CD4-positive, alpha-beta T cell treated with Interleukin-4 for 1 hour (primary cell): ENCODE measurements at regions not wholly inside any gene's neighbourhood (a gene's known extent, or its start where the extent isn't known, plus 50 kb on each side); places are given as distances from the start of the nearest gene placed in this dataset.
A peak's percentile ranks its signal among the peaks of the same experiment; 100 is the strongest.
"Not testable (repeated sequence)": the region's sequence is repeated elsewhere in the genome, so short reads cannot be mapped to it uniquely, and the experiment has no call there.

ENCODE experiments used
- DNase-seq, 2 donors: peaks; one replicate each; pipeline ENCODE4 v3.0.0-alpha.2; 2020 to 2022

DNA sequence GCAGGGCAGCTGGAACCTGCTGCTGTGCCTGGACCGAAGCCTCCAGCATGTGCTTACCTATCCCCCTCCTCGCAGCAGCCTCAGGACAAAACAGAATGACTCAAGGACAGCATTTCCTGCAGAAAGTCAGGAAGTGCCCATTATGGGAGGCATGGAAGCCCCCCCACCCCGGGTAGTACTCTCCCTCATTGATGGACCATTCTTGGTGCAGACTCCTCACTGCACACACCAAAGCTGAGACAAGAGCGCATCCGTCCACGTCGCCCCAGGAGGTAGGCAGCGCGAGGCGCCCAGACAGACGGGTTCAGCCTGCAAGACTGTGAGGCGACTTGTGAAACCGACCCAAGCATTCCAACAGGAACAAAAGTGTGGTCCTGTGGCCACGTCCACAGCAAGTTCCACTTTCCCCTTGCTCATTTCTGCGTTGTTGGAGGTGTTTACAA lies 243.9 kb upstream of the ATXN7L3B start:
- no peak for DNase-seq

DNA sequence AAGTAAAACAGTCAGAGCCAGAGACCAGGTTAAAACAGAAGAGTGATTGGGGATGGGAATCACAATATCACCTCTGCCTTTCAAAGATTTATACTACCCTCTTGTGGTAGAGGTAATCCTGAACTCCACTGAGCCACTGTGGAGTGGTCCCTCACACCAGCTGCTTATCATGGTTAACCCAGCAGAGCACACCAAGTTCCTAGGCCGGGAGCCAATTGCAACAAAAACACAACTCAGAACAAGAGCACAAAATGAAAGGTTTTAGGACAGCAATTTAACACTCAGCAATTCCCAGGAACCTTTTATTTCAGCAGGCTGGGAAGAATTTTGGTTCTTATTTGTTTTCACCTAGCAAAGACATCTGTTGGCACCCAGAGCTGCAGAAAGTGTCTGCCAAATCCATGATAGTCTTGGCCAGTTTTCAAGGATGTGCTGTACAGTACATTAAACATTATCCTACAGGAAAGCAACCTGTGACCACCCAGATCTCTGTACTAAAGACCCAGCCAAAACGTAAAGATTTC lies 220.5 kb upstream of the ATXN7L3B start:
- DNase-seq, result no peak

DNA sequence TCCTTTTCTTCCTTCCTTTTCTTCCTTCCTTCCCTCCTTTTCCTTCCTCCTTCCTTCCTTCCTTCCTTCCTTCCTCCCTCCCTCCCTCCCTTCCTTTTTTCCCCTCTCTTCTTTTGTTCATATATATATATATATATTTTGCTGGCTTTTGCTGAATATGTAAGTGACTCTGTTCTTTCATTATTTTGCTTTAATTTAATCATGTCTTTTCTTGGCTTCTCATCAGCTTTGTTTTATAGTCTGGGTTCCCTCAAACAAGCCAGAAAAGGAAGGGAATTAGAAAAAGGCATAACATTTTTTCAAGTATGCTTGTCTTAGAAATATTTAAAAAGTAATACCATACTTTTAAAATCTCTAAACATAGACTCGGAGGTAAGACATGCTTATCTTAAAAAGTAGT lies 219.9 kb upstream of the ATXN7L3B start:
- DNase-seq, result no peak

DNA sequence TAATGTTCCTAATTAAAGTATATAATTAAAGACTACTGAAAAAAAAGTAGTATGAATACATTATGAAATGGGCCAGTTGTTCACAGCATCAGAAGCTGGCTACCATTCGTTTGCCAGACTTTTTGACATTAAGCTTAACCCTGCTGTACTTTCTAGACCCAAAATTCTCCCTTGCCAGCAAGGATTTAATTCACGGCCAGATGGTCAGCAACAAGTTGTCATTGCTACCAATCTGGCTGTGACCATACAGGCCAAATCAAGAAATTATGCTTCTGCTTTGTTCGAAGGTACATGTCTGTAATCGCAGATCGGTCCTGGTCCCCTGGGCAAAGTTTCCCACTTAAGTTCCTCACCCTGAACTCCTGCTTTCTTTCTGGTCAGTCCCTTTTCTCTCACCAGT lies 217.7 kb upstream of the ATXN7L3B start:
- DNase-seq, result no peak

DNA sequence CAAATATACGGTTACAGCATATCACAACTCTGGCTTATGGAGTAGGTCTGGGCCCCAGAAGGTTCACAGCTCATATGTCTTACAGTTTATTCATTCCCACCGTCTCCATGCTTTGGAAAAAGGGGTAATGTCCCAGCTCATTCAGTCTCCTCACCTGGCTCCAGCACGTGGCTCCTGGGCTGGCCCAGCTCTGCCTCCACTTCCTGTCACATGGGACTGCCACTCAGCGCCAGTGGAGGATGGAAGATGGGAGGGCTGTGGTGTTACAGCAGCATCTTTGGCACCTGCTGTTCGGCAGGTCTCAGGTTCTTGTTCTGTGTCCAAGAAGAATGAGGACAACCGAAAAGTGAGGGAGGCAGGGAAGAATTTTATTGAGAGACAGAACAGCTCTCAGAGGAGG lies 216.3 kb upstream of the ATXN7L3B start:
- DNase-seq, result no peak

DNA sequence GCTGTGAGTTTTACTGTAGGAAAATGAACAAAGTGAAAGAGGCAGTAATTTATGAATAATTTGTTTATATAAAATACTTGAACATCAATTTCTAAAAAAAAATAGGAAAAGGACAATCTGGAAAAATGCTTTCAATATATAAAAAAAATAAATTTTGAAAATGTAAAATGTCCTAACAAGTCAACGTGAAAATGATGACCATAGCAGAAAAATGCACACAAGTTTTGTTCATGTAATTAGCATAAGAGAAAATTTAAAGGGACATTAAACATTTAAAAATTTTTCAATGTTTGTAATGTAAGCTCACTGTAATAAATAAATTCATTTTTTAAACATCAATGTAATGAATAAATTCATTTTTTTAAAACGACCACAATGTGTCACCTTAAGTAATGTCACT lies 214.8 kb upstream of the ATXN7L3B start:
- DNase-seq, result no peak

DNA sequence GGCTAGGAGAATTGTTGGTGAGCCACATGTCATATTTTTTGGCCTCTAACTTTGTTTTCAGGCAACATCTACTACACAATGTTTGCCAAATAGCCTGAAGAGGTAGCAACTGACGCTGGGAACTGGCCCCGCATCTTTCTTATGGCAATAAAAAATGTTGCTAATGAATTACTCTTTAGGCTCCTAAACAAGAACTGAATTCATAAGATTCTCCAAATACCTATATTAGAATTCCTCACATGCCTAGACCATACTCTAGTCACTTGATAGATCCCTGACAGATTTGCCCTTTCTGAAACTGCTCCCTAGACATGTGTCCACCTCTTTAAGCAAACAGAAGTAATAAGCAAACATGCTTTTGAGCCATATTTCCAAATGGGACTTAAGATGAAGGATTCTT lies 209.0 kb upstream of the ATXN7L3B start:
- no peak for DNase-seq

DNA sequence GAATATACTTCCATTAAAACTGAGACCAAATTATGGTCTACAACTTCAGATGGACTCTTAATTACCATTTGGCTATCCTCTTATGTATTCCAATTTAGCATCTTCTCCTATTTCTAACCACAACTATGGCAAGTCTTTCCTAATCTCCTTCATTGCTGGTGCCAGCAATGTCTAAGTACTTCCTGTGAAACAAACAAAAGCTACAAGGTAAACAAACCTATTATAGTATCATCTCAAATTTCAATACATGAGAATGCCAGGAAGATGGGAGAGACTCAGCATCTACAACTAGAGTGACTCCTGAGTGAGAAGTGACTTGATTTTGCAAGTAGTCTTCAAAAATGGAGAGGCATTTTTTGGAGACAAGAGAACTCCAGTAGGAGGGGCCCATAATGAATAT lies 202.9 kb upstream of the ATXN7L3B start:
- DNase-seq, result no peak

DNA sequence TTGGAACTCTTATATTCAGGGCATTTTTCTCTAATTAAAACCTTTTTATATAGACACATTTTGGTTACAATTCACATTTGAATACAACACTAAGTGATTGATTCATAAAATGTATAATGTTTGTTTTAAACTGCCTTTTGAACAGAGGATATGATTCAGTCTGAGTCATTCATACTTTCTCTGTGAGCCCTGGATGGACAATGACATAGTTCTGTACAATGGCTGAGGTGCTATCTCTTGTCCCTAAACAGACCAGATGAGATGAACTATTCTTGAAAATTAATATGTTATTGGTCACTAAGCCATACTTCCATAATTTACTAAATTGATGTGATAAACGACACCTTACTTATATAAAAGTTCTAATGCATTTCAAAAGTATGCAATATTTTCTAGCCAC lies 199.7 kb upstream of the ATXN7L3B start:
- DNase-seq, result no peak

DNA sequence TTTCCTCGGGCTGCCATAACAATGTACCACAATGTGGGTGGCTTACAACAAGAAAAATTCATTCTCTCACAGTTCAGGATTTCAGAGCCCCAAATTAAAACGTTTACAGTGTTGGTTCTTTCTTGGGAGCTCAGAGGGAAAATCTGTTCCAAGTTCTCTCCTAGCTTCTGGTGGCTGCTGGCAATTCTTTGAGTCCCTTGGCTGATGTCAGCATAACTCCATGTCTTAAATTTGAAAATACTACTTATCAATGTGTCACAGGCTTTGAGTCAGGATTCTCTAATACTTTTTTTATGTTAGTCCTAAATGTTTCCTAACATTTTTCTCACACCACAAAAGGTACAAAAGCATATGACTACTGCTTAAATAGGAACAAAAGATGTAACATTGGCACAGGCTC lies 198.4 kb upstream of the ATXN7L3B start:
- DNase-seq, result no peak

DNA sequence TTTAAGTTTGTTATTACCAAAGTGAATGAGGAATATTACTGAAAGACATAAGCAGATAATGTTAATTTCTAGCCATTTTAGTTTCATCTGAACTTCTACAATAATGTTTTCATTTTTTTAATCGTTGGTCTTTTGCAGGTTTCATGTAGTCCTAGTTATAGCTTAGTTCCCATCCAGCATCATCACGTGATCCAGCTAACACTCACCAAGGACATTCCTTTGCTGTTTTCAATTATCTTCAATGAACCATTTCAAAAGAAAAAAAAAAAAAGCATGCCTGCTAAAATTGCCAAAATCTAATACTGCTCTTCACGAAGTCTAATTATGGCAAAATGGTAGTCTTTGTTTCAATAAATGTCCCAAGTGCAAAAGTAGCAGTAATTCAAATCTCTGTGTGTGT lies 187.7 kb upstream of the ATXN7L3B start:
- no peak for DNase-seq

DNA sequence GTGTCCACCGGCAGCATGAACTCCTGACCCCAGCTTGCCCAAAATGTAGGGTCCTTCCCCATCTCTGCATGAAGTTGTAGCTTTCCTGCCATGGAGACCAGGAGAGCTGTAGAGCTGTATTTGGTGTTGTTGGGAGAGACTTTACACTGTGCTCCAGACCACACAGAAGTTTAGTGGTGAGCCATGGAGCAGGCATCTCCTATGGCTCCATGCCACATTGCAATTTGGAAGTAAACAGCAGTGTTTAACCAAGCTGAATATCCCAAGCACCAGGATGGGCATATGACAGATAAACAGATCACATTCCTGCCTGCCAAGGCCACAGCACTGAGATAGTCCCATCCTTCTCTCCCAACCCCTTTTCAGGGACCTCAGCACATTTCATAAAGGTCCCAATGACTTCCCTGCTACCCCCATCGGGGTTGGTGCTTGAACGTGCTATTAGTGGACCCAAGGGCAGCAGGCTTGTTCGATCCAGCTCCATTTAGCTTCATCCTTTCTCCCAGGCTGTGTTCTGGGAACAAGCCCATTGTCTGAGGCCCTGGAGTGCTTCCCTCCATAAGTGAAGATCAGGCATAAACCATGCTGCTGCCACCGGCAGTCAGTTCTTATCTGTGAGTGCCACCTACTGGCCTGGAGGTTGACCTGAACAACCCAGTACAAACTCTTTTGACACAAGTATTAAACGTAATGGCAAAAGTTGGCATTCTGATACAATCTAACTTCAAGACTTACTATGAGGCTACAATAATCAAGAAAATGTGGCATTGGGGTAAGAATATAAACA lies 172.3 kb upstream of the ATXN7L3B start:
- DNase-seq, result no peak

DNA sequence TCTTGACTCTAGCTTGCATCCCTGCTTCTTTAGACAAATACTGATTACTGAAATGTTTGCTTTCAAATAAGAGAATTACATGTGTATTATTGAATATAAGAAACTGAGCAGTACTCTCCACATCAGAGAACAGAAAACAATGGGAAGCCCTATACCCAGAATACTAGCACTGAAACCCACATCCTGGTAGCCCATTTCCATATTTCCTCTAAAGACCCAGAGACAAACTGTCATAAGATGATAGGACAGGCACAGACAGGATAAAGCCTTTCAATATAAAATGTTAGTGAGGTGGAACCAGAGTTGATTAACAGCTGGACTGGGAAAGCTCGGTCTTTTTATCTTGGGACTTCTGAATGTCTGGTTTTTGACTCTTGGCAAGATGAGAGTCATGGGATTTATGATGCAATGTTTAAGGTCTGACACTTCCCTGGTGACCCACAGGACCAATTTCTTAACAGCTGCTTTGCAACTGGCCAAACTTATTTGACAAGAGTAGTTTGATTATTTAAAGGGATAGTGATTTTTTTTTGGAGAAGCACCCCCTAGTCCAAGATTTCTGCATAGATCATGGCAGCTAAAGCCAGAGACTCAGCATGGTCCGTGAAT lies 166.9 kb upstream of the ATXN7L3B start:
- no peak for DNase-seq

DNA sequence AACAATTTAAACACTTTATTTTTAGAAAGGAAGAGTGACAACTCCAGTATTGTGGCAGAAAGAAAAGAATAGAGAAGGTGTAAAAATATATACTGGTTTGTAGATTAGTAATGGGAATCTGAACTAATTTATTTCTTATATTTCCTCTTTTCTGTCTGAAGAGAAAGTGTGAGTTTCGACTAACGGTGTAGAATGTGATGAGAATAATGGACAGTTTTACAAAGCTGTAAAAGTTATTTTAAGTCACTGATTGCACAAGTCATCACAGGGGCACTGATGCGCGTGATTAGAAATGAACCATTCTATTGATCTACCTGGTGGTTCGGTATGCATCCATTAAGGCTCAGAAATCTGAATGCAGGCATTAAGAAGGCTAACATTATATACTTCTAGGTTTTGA lies 158.5 kb upstream of the ATXN7L3B start:
- no peak for DNase-seq

DNA sequence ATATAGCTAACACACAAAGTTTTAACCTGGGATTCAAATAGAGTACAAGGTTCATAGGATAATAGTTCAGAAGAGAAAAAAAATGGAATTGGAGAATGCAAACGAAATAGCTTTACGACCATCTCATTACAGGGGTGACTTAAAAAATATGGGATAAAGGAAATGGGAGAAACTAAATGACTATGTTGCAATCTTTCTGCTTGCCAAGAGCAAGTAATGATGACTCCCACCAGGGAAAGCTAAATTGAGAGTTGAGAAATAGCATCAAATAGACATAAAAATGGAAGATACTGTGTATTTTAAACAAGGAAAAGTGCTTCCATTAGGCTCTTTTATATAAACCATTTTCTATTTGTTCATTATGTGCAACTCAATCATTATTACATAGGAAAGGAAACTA lies 155.7 kb upstream of the ATXN7L3B start:
- DNase-seq, result no peak

DNA sequence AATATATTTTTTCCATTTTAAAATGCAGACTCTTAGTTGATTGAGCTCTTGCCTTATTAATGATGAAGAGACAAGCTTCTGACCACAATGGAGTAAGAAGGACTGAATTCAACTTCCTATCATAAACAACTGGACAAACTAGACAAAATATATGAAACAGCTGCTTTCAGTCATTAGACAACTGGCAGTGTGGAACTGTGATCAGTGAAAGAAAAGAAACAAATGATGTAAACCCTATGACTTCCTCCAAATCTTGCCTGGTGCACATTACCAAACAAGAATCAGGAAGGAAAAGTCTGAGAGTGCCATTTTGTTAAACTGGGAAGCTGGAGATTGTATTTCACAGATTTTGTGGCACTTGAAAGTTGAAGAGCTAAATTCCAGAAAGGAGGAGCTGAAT lies 154.7 kb upstream of the ATXN7L3B start:
- no peak for DNase-seq

DNA sequence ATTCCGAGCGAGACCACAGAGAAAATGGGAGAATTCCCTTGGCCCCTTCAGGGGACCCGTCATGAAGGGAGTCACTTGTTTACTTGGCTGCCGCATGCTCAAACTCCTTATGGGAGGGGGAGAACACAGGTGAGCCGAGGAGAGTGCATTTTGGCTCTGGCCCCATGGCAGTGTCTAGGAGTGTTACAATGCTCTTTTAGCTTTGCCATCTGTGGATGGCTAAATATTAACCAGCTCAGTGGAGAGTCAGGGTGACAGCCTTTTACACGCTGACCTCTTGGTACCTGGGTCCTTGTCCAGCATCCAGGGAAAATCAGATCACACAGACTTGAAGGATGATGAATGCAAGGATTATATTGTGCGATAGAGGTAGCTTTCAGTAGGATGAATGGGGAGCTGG lies 146.4 kb upstream of the ATXN7L3B start:
- no peak for DNase-seq

DNA sequence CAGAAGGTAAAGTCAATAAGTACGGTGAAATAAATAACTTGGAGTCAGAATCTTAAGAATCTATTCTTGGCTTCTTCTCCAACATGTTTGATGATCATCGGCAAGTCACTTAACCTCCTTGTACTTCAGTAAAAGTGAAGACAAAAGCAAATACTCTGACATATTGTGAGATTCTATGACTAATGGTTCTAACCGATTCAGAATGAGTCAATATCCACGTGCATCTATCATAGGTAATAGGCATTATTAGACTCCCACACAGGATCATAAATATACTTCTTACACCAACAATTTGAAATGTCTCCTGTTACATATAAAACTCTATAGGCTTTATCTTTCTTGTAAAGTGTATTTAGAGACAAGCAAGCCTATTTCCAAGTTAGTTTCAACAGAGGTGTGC lies 144.4 kb upstream of the ATXN7L3B start:
- no peak for DNase-seq

DNA sequence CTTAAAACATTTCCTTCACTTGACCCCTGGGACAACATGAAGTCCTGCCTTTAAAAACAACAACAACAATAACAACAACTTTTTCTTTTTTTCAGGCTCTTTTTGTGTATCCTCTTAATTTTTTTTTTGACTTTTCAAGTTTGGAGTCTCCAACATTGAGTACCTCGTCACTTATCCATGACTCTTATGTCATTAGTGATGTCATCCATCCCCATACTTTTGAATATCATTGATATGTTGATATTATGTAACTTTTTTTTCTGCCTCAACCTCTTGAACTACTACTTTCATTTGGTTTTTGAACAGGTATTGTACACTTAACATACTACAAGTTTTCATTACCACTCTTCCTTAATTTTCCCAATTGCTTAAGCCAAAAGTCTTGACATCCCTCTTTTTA lies 143.0 kb upstream of the ATXN7L3B start:
- no peak for DNase-seq

DNA sequence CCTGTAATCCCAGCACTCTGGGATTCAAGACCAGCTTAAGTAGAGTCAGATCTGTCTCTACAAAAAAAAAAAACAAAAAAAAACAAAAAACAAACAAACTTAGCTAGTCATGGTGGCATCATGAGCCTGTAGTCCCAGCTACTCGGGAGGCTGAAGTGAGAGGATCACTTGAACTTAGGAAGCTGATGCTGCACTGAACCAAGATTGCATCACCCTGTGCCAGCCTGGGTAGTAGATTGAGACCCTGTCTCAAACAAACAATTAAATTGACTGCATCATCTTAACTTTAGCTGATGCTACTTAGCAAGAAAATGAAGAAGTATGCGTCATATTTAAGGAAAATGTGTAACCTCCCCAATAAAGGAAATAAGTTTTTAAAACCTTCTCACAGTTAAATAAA lies 136.6 kb upstream of the ATXN7L3B start:
- DNase-seq, result no peak

DNA sequence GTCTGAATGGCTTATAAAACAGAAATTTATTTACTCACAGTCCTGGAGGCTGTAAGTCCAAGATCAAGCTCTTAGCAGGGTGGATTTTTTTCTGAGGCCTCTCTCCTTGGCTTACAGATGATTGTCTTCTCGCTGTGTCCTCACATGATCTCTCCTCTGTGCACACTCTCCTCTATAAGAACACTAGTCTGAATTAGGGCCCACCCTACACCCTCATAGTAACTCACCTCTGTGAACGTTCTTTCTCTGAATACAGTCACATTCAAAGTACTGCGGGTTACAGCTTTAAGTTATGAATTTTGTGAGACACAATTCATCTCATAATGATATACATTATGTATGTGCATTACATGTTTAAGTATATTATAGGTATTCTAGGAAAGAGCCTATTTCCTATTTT lies 135.7 kb upstream of the ATXN7L3B start:
- DNase-seq, result no peak

DNA sequence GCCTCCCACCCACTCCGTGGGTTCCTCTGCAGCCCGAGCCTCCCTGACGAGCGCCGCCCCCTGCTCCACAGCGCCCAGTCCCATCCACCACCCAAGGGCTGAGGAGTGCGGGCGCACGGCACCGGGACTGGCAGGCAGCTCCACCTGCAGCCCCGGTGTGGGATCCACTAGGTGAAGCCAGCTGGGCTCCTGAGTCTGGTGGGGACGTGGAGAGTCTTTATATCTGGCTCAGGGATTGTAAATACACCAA lies 134.5 kb upstream of the ATXN7L3B start:
- DNase-seq, result not testable (repeated sequence)

DNA sequence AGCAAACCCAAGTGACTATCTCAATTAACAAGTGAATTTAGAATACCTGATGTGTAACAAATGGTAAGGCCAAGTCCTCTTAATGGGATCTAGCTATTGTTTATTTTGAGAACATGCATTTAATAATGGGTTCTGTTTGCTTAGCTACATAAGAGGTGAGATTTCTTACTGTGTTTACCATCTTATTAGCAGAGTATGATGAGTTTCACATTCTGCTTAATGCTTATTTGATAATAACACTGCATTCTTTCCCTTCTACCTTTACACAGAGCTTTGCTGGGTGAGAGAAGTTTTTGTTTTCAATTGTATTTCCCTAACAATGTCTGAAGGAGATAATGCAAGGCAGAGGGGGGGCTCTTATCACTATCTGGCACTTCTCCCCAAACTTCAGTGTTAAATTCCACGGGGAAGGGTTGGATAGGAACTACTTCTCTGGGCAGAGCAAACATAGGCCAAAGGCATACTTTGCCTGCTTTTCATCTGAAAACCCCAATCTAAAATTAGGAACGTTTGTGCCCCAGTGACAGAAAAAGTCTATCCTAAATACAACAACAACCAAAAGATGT lies 129.0 kb upstream of the ATXN7L3B start:
- no peak for DNase-seq

DNA sequence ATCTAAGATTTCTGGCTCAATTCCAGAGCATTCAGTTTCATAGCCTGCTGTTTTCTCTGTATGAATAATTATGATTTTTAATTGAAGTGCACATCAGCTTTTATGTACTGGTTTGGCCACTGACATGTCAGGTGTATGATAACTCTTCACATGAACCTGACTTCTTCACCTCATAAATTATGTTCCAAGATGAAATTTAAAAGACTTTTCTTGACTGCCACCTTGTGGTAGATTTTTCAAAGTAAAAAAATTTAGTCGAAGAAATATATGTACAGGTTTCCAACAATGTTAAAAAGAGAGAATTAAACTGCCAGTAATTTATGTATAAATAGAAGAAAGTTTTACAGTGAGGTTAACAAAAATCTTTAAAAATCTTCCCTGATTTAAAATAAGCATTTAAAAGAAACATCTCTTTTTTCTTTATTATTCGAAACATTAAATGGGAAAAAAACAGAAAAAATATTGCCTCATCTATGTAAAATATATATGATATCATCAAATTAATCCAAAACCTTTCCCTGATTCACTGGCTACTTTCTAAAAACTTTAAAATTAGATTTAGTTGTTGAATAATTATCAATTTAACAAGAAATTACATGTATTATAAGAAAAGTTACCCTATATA lies 124.9 kb upstream of the ATXN7L3B start:
- peak in 1 of 2 donors; percentile 11 for DNase-seq
